OCI-LY1 (cell line): ENCODE measurements at regions not wholly inside any gene's neighbourhood (a gene's known extent, or its start where the extent isn't known, plus 50 kb on each side); places are given as distances from the start of the nearest gene placed in this dataset.

Experiments used
- H2AFZ ChIP-seq: fragments of 200-600 bp; sonication (generic), shearing (Covaris generic); 2 replicates; pipeline ENCODE4 v1.6.0; 2014; ENCODE audit warnings: antibody characterized with exemption, mild to moderate bottlenecking, low read length
- H3F3A ChIP-seq: fragments of 200-600 bp; sonication (generic), shearing (Covaris generic); 2 replicates; pipeline ENCODE4 v1.6.0; 2014; ENCODE audit warnings: mild to moderate bottlenecking, antibody characterized with exemption, low read length, moderate library complexity; ENCODE audit not compliant: insufficient read depth
- H3K27ac ChIP-seq: fragments of 200-600 bp; sonication (generic); 2 replicates; pipeline ENCODE4 v1.5.1; 2014; ENCODE audit warnings: low read length, mixed run types, mild to moderate bottlenecking, low read depth; ENCODE audit not compliant: poor library complexity, severe bottlenecking
- H3K27me3 ChIP-seq: fragments of 200-600 bp; sonication (generic); 2 replicates; pipeline ENCODE4 v1.6.0; 2014; ENCODE audit warnings: antibody characterized with exemption, mild to moderate bottlenecking, low read length, moderate library complexity; ENCODE audit not compliant: insufficient read depth
- H3K36me3 ChIP-seq: fragments of 200-600 bp; sonication (generic); 2 replicates; pipeline ENCODE4 v1.6.1; 2014; ENCODE audit warnings: mild to moderate bottlenecking, antibody characterized with exemption, low read length, moderate library complexity, mixed read lengths; ENCODE audit not compliant: insufficient read depth
- H3K4me1 ChIP-seq: fragments of 200-600 bp; sonication (generic); 2 replicates; pipeline ENCODE4 v1.5.1; 2014; ENCODE audit warnings: mild to moderate bottlenecking, low read length, moderate library complexity; ENCODE audit not compliant: insufficient read depth, severe bottlenecking
- H3K4me2 ChIP-seq: fragments of 200-600 bp; sonication (generic), shearing (Covaris generic); 2 replicates; pipeline ENCODE4 v1.6.1; 2014; ENCODE audit warnings: low read length
- H3K4me3 ChIP-seq: fragments of 200-600 bp; sonication (generic); 2 replicates; pipeline ENCODE4 v1.5.1; 2014; ENCODE audit warnings: low read length, low read depth, mild to moderate bottlenecking, mixed read lengths; ENCODE audit not compliant: poor library complexity, severe bottlenecking
- H3K79me2 ChIP-seq: fragments of 200-600 bp; shearing (Covaris generic); 2 replicates; pipeline ENCODE4 v1.6.1; 2016; ENCODE audit warnings: mixed run types, low read length, mixed read lengths; ENCODE audit not compliant: insufficient read depth
- H3K9ac ChIP-seq: fragments of 200-600 bp; sonication (generic), shearing (Covaris generic); 2 replicates; pipeline ENCODE4 v1.6.1; 2014; ENCODE audit warnings: mild to moderate bottlenecking, low read length, mixed read lengths
- H3K9me2 ChIP-seq: fragments of 200-600 bp; sonication (generic), shearing (Covaris generic); 2 replicates; pipeline ENCODE4 v1.6.1; 2014; ENCODE audit warnings: low read depth, mild to moderate bottlenecking, low read length, mixed read lengths
- H3K9me3 ChIP-seq: fragments of 200-600 bp; shearing (Covaris generic); 2 replicates; pipeline ENCODE4 v1.6.1; 2014; ENCODE audit warnings: low read length, mixed read lengths
- H4K20me1 ChIP-seq: fragments of 200-600 bp; sonication (generic), shearing (Covaris generic); 2 replicates; pipeline ENCODE4 v1.6.0; 2016; ENCODE audit warnings: mild to moderate bottlenecking, low read length; ENCODE audit not compliant: insufficient read depth
- CTCF ChIP-seq: fragments of 200-600 bp; sonication (generic), shearing (Covaris generic); IDR thresholded peaks from 2 replicates; pipeline ENCODE4 v1.5.1; 2017; ENCODE audit warnings: mild to moderate bottlenecking, antibody characterized with exemption, low read length, moderate library complexity, mixed read lengths
- EZH2 ChIP-seq: fragments of 200-600 bp; sonication (generic), shearing (Covaris generic); IDR thresholded peaks from 2 replicates; pipeline ENCODE4 v1.8.0; 2017; ENCODE audit warnings: borderline replicate concordance, mixed run types, mild to moderate bottlenecking, antibody characterized with exemption, low read length, moderate library complexity, mixed read lengths

DNA sequence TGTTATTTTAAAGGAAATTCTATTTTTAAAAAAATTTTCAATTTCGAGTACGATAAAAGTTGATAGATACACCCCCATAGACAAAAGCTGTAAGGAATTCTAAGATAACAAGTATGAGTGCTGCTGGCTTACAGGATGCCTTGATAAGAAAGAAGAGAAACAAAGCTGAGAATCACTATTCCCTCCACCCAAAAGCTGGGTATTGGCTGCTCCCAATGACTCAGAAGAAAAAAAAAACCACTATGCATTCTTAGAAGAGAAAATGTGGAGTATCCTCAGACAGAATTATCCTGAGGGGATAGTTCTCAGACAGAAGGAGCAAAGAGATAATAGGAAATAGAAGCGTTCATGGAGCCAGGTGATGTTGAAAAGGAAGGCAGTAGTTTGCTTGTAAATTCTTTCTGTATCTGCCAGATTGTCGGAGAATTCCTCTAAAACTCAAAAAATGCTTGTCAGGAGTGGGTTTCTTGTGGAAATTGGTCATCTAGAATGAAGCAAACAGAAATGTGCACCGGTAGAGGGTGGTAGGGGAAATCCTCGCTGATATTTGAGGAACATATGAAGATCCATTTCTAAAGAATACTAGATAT lies 217.5 kb upstream of the ADAMTS3 start:
- Histone ChIP-seq H4K20me1 (no peaks in the 10 kb centered on the region), H3K4me3 (no peak overlapping the region), H3K9me2 (no peaks in the 10 kb centered on the region), H3K9me3 (no peaks in the 10 kb centered on the region), H3K4me1 (no peaks in the 10 kb centered on the region), H3K27ac (no peak overlapping the region), H3K79me2 (no peaks in the 10 kb centered on the region), H3K4me2 (no peak overlapping the region), H3K27me3 (no peaks in the 10 kb centered on the region), H2AFZ (no peak overlapping the region), H3K9ac (no peak overlapping the region), H3F3A (no peaks in the 10 kb centered on the region), H3K36me3 (no peaks in the 10 kb centered on the region)
- TF ChIP-seq EZH2 (no peak), CTCF (no peak)

DNA sequence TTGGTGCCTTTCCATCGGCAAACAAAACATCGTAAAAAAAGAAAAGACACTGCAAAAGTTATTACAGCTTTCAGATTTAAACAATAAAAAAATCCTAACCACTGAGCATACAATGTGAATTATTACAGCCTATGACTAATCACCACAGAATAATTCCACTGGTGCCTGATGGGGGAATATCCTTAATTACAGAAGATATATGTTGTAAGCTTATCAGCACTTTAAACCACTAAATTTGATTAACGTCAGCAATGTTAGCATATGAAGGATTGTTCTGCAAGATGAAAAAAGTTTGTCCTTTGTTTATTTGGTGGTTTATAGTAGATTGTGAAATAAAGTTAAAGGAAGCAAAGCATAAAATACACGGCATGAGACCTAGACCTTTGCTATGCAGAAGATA lies 210.2 kb upstream of the ADAMTS3 start:
- no peak for TF ChIP-seq CTCF
- TF ChIP-seq EZH2: no peak
- Histone ChIP-seq H3K27me3 (no peaks in the 10 kb centered on the region), H4K20me1 (no peaks in the 10 kb centered on the region), H3K4me2 (no peak overlapping the region), H3K9me2 (no peaks in the 10 kb centered on the region), H3K4me1 (no peaks in the 10 kb centered on the region), H2AFZ (no peak overlapping the region), H3K9ac (no peak overlapping the region), H3K9me3 (no peaks in the 10 kb centered on the region), H3K79me2 (no peaks in the 10 kb centered on the region), H3K4me3 (no peak overlapping the region), H3K36me3 (no peaks in the 10 kb centered on the region), H3F3A (no peaks in the 10 kb centered on the region), H3K27ac (no peak overlapping the region)

- H3K27me3 ChIP-seq: no peaks in the 10 kb centered on the region
- no peak overlapping the region for H3K27ac ChIP-seq
- H3K36me3 ChIP-seq: no peaks in the 10 kb centered on the region
These were observed 208.4 kb upstream of the ADAMTS3 start for GRCh38 chr4:72777436-72777835.

More at GRCh38 chr4:72777436-72777835, 208.4 kb upstream of the ADAMTS3 start:
- no peak for TF ChIP-seq EZH2
- no peak for TF ChIP-seq CTCF
- Histone ChIP-seq H3K9ac (no peak overlapping the region), H3K79me2 (no peaks in the 10 kb centered on the region), H3K4me2 (no peak overlapping the region), H3K4me3 (no peak overlapping the region), H3K9me3 (no peaks in the 10 kb centered on the region), H2AFZ (no peak overlapping the region), H3F3A (no peaks in the 10 kb centered on the region), H3K9me2 (no peaks in the 10 kb centered on the region), H3K4me1 (no peaks in the 10 kb centered on the region), H4K20me1 (no peaks in the 10 kb centered on the region)
